ENCODE measurements at regions not wholly inside any gene's neighbourhood (a gene's known extent, or its start where the extent isn't known, plus 50 kb on each side); places are given as distances from the start of the nearest gene placed in this dataset.

DNA sequence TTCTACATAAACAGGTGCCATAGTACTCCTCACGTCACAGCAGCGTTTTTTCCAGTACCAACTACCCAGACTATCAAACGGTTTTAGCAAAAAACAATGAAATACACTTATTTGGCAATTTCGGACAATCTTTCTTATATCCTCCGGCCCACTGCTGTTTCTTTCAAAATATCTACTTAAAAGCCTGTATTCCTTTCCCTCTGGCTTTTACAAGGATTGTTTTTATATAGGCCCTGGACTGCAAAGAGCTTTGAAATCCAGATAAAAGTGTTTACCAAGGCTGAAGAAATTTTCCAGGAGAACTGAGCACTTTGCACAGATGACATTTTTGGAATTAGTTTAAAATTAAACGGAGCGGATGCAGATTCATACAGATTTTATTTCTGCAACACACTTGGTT is 255.9 kb upstream of the STARD13 start:
- Mint-ChIP-seq H3K27ac (peak overlapping the region; percentile 100), H3K4me3 (peak overlapping the region; percentile 88), H3K36me3 (ENCODE audit: low read depth) (peaks cover 10% of the 10 kb centered on the region), H3K4me1 (ENCODE audit: low read depth) (peaks cover 30% of the 10 kb centered on the region), H3K9me3 (ENCODE audit: insufficient read depth) (peaks cover 8% of the 10 kb centered on the region), H3K27me3 (ENCODE audit: low read depth) (no peaks in the 10 kb centered on the region)
- CTCF ChIA-PET = no interaction called here
- no peak for DNase-seq
- ATAC-seq = no peak
- POLR2A ChIA-PET = interaction anchor here (1.0 kb wide), 1 partner anchor 1225 kb away, joined by 3 read pairs; no protein-coding TSS in a partner anchor

- Mint-ChIP-seq H3K4me3 (peak overlapping the region; percentile 88), H3K27me3 (ENCODE audit: low read depth) (no peaks in the 10 kb centered on the region), H3K9me3 (ENCODE audit: insufficient read depth) (peaks cover 8% of the 10 kb centered on the region), H3K36me3 (ENCODE audit: low read depth) (peaks cover 10% of the 10 kb centered on the region), H3K4me1 (ENCODE audit: low read depth) (peaks cover 30% of the 10 kb centered on the region), H3K27ac (peak overlapping the region; percentile 100)
- ATAC-seq (no peak), DNase-seq (no peak)
- ChIA-PET POLR2A (interaction anchor here (1.0 kb wide), 1 partner anchor 1226 kb away, joined by 3 read pairs; no protein-coding TSS in a partner anchor), CTCF (no interaction called here)
Observed at GRCh38 chr13:33541962-33542308, 256.4 kb upstream of the STARD13 start.

- POLR2A ChIA-PET = interaction anchor here (1.0 to 2.6 kb wide), 8 partner anchors 16 to 1227 kb away, joined by 3 to 11 read pairs (median 7); partner anchors contain the start of genes BRCA2, N4BP2L2, RFC3 and ZAR1L
- Mint-ChIP-seq H3K36me3 (ENCODE audit: low read depth) (peaks cover 10% of the 10 kb centered on the region), H3K4me3 (peak overlapping the region; percentile 88), H3K9me3 (ENCODE audit: insufficient read depth) (peaks cover 8% of the 10 kb centered on the region), H3K27me3 (ENCODE audit: low read depth) (no peaks in the 10 kb centered on the region), H3K4me1 (ENCODE audit: low read depth) (peaks cover 30% of the 10 kb centered on the region), H3K27ac (peak overlapping the region; percentile 100)
- CTCF ChIA-PET = interaction anchor here (0.6 to 2.6 kb wide), 33 partner anchors 8 to 1386 kb away, joined by 3 to 45 read pairs (median 3); partner anchors contain the start of genes N4BP2L2 and RFC3
- DNase-seq = peak; percentile 97
- ATAC-seq = peak; percentile 91
Observed at GRCh38 chr13:33542309-33543088, 256.9 kb upstream of the STARD13 start.

GRCh38 chr13:33543089-33543459 is 257.5 kb upstream of the STARD13 start:
- DNase-seq = no peak
- Mint-ChIP-seq H3K36me3 (ENCODE audit: low read depth) (peaks cover 10% of the 10 kb centered on the region), H3K4me1 (ENCODE audit: low read depth) (peaks cover 30% of the 10 kb centered on the region), H3K4me3 (peak overlapping the region; percentile 88), H3K9me3 (ENCODE audit: insufficient read depth) (peaks cover 8% of the 10 kb centered on the region), H3K27me3 (ENCODE audit: low read depth) (no peaks in the 10 kb centered on the region), H3K27ac (peak overlapping the region; percentile 100)
- ChIA-PET CTCF (interaction anchor here (0.6 to 2.6 kb wide), 33 partner anchors 9 to 1387 kb away, joined by 3 to 45 read pairs (median 3); partner anchors contain the start of genes N4BP2L2 and RFC3), POLR2A (interaction anchor here (0.7 to 2.6 kb wide), 9 partner anchors 17 to 1228 kb away, joined by 3 to 11 read pairs (median 7); partner anchors contain the start of genes BRCA2, N4BP2L2, RFC3 and ZAR1L)
- no peak for ATAC-seq

DNA sequence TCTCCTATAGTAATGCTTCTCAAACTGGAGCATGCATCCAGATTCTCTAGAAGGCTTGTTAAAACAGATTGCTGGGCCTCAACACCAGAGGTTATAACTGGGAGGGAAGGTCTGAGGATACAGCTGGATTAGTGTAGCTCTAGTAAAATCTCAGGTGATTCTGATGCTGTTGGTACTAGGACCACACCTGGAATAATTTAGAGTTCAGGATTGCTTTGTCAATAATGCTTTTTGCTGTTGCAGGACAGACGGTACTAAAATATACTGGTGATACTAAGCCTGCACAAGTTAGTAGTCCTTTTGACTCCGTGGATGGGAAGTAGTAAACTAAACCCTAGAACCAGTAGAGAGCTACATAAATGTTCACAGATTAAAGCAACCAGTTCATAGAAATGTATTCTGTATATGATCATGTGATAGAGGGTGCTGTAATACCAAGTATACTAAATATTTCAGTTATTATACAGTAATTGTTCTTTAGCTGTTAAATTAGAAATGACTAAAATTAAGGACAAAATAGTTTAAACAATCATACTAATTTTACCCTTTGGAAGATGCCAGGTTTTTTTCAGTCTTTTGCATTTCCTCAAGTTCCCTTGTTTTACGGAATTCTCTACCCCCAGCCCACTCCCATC is 258.2 kb upstream of the STARD13 start:
- H3K36me3 Mint-ChIP-seq (ENCODE audit: low read depth) = peaks cover 10% of the 10 kb centered on the region
- H3K9me3 Mint-ChIP-seq (ENCODE audit: insufficient read depth) = peaks cover 8% of the 10 kb centered on the region
- ATAC-seq (no peak), DNase-seq (no peak)
- peak overlapping the region; percentile 100 for H3K27ac Mint-ChIP-seq
- no peaks in the 10 kb centered on the region for H3K27me3 Mint-ChIP-seq (ENCODE audit: low read depth)
- peaks cover 30% of the 10 kb centered on the region for H3K4me1 Mint-ChIP-seq (ENCODE audit: low read depth)
- ChIA-PET POLR2A (interaction anchor here (0.6 to 2.6 kb wide), 10 partner anchors 61 to 1229 kb away, joined by 3 to 11 read pairs (median 6); partner anchors contain the start of genes BRCA2, N4BP2L2, RFC3 and ZAR1L), CTCF (interaction anchor here (0.6 to 2.6 kb wide), 19 partner anchors 8 to 962 kb away, joined by 3 to 45 read pairs (median 4); partner anchors contain the start of gene RFC3)
- H3K4me3 Mint-ChIP-seq = peak overlapping the region; percentile 88

DNA sequence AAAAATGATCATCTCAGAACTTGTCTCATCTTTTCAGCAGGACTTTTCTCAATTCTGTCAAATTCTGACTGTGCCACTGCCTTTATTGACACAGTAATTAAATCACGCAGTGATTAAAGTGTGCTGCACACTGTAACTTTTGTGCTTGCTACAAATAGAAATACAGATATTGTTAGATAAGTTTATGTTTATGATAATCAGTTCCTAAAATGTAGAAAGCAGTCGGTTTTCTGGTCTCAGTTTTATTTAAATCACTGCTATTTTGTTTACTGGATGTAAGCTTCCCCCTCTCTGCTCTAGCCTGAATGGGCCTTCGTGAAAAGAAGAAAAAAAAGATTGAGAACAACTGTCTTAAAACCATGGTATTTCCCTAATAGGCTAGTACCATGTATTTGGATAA is 258.8 kb upstream of the STARD13 start:
- Mint-ChIP-seq H3K36me3 (ENCODE audit: low read depth) (peaks cover 10% of the 10 kb centered on the region), H3K27ac (peak overlapping the region; percentile 100), H3K9me3 (ENCODE audit: insufficient read depth) (peaks cover 8% of the 10 kb centered on the region), H3K4me3 (peak overlapping the region; percentile 88), H3K27me3 (ENCODE audit: low read depth) (no peaks in the 10 kb centered on the region), H3K4me1 (ENCODE audit: low read depth) (peaks cover 30% of the 10 kb centered on the region)
- POLR2A ChIA-PET = interaction anchor here (0.6 to 2.6 kb wide), 5 partner anchors 67 to 274 kb away, joined by 3 to 8 read pairs (median 4); partner anchors contain the start of gene RFC3
- DNase-seq (no peak), ATAC-seq (no peak)
- CTCF ChIA-PET = interaction anchor here (0.6 to 2.6 kb wide), 6 partner anchors 11 to 894 kb away, joined by 3 to 45 read pairs (median 8); partner anchors contain the start of gene RFC3

DNA sequence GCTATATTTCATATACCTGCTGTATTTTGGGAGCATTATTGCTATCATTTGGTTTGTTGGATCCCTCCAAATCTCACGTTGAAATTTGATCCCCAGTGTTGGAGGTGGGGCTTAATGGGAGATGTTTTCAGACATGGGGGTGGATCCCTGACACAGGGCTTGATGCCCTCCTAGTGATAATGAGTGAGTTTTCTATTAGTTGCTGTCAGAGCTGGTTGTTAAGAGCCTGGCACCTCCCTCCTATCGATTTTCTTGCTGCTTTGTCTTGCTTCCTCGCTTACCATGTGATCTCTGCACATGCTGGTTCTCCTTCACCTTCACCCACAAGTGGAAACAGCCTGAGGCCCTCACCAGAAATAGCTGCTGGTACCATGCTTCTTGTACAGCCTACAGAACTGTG is 259.9 kb upstream of the STARD13 start:
- POLR2A ChIA-PET = no interaction called here
- Mint-ChIP-seq H3K9me3 (ENCODE audit: insufficient read depth) (peaks cover 3% of the 10 kb centered on the region), H3K36me3 (ENCODE audit: low read depth) (peaks cover 9% of the 10 kb centered on the region), H3K27me3 (ENCODE audit: low read depth) (no peaks in the 10 kb centered on the region), H3K4me3 (no peak overlapping the region), H3K4me1 (ENCODE audit: low read depth) (peaks cover 29% of the 10 kb centered on the region), H3K27ac (no peak overlapping the region)
- CTCF ChIA-PET = no interaction called here
- ATAC-seq (no peak), DNase-seq (no peak)

DNA sequence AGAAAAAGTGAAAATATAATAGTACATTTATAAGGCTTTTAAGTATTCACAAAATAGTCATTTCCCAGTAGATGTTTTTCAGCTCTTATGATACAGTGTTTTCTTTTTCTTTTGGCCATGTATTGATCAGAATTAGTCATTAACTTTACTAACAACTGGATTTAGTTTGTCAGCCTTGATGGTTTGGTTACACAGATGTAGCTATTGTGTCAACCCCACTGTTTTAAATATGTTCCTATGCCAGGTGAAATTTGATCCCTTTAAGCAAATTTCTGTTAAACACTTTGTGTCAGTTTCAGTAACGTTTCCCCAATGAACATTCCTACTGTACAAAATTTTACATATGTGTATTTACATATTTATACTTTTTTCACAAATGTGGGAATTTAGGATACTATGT is 261.5 kb upstream of the STARD13 start:
- POLR2A ChIA-PET = interaction anchor here (1.2 kb wide), 1 partner anchor 64 kb away, joined by 3 read pairs; no protein-coding TSS in a partner anchor
- no peak overlapping the region for H3K27ac Mint-ChIP-seq

DNA sequence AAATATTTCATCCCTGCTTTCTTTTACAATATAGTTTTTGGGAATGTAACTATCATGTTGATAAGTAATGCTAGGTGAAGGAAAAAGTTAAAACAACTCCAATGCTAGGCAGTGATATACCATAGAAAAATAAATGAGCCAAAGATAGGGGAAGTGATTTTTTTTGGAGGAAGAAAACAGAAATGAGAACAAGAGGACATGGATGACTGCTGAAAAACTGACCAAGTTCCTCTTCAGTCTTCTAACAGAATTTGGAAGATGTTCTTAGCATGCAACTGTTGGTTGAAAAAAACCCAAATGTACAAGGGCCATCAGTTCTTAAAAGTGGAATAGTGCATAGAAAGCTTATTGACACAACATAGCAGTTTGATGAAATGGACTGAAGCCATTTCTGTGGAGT is 262.5 kb upstream of the STARD13 start:
- ChIA-PET CTCF (no interaction called here), POLR2A (no interaction called here)
- peaks cover 17% of the 10 kb centered on the region for H3K4me1 Mint-ChIP-seq (ENCODE audit: low read depth)
- no peak overlapping the region for H3K4me3 Mint-ChIP-seq
- H3K36me3 Mint-ChIP-seq (ENCODE audit: low read depth) = peaks cover 3% of the 10 kb centered on the region
- ATAC-seq (no peak), DNase-seq (no peak)
- H3K27me3 Mint-ChIP-seq (ENCODE audit: low read depth) = no peaks in the 10 kb centered on the region
- no peaks in the 10 kb centered on the region for H3K9me3 Mint-ChIP-seq (ENCODE audit: insufficient read depth)
- H3K27ac Mint-ChIP-seq = no peak overlapping the region

More for the DNA sequence above, 261.5 kb upstream of the STARD13 start:
- Mint-ChIP-seq H3K4me3 (no peak overlapping the region), H3K4me1 (ENCODE audit: low read depth) (peaks cover 17% of the 10 kb centered on the region), H3K36me3 (ENCODE audit: low read depth) (peaks cover 3% of the 10 kb centered on the region), H3K27me3 (ENCODE audit: low read depth) (no peaks in the 10 kb centered on the region), H3K9me3 (ENCODE audit: insufficient read depth) (no peaks in the 10 kb centered on the region)
- no peak for DNase-seq
- CTCF ChIA-PET = no interaction called here
- no peak for ATAC-seq

DNA sequence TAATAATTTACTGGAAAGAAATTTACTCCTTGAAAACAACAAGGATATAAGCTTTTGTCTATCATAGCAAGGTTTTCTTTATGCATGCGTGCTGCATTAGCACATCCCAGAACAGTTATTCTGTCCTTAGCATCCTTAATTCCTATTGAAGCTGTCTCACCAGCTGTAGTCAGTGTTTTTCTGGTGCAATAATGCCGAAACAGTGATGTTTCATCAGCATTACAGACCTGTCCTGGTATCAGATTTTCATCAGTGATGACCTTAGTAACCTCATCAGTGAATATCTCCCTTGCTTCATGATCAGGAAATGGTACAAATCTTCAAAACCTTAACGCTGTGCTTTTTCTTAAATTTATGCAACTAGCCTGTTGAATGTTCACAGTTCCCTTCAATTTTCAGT is 264.7 kb upstream of the STARD13 start:
- POLR2A ChIA-PET = no interaction called here
- Mint-ChIP-seq H3K27ac (no peak overlapping the region), H3K4me1 (ENCODE audit: low read depth) (peaks cover 4% of the 10 kb centered on the region), H3K9me3 (ENCODE audit: insufficient read depth) (no peaks in the 10 kb centered on the region), H3K4me3 (no peak overlapping the region), H3K36me3 (ENCODE audit: low read depth) (peaks cover 3% of the 10 kb centered on the region), H3K27me3 (ENCODE audit: low read depth) (no peaks in the 10 kb centered on the region)
- ATAC-seq (no peak), DNase-seq (no peak)
- CTCF ChIA-PET = no interaction called here

- ChIA-PET CTCF (interaction anchor here (2.7 kb wide), 1 partner anchor 8 kb away, joined by 7 read pairs; no protein-coding TSS in a partner anchor), POLR2A (no interaction called here)
- Mint-ChIP-seq H3K36me3 (ENCODE audit: low read depth) (peaks cover 3% of the 10 kb centered on the region), H3K27ac (no peak overlapping the region), H3K4me3 (no peak overlapping the region), H3K27me3 (ENCODE audit: low read depth) (no peaks in the 10 kb centered on the region), H3K4me1 (ENCODE audit: low read depth) (no peaks in the 10 kb centered on the region), H3K9me3 (ENCODE audit: insufficient read depth) (no peaks in the 10 kb centered on the region)
- no peak for ATAC-seq
- DNase-seq = no peak
Observed at GRCh38 chr13:33550885-33551284, 265.3 kb upstream of the STARD13 start.
